ENCODE measurements at regions not wholly inside any gene's neighbourhood (a gene's known extent, or its start where the extent isn't known, plus 50 kb on each side); places are given as distances from the start of the nearest gene placed in this dataset.

GRCh38 chr10:44848211-44848610, 62.9 kb upstream of the TMEM72 start:
- Histone ChIP-seq H3K27me3 (ENCODE audit: control insufficient read depth, insufficient read depth, low read length) (no peaks in the 10 kb centered on the region), H3K4me1 (ENCODE audit: control insufficient read depth, extremely low read depth, insufficient read depth, low read length) (no peaks in the 10 kb centered on the region), H3K9ac (ENCODE audit: insufficient read depth, low read length) (no peak overlapping the region), H4K20me1 (ENCODE audit: control insufficient read depth, extremely low read depth, insufficient read depth, low read length) (no peaks in the 10 kb centered on the region), H3K4me3 (replicated peaks in 1 of 4; ENCODE audit: control extremely low read depth in 1 of 4, insufficient read depth in 1 of 4, low read depth in 3 of 4, low read length in 4 of 4) (no peak overlapping the region), H2AFZ (ENCODE audit: low read length) (no peak overlapping the region), H3K36me3 (ENCODE audit: control insufficient read depth, insufficient read depth, low read length) (no peaks in the 10 kb centered on the region), H3K9me3 (ENCODE audit: control insufficient read depth, insufficient read depth, low read depth, low read length) (no peaks in the 10 kb centered on the region), H3K4me2 (ENCODE audit: extremely low read depth, insufficient read depth, low read length) (no peak overlapping the region), H3K79me2 (ENCODE audit: control insufficient read depth, insufficient read depth, low read length) (no peaks in the 10 kb centered on the region), H3K27ac (ENCODE audit: insufficient read depth, low read length) (no peak overlapping the region)
- TF ChIP-seq CTCF (conservative IDR thresholded peaks at IDR 0.05 in 1 of 2, IDR thresholded peaks at IDR 0.05 in 1 of 2; ENCODE audit: low read depth in 1 of 2, low read length in 2 of 2) (no peak), EZH2 (IDR thresholded peaks at IDR 0.05; ENCODE audit: low read length, missing control alignments) (no peak)
- no peak for DNase-seq (ENCODE audit: low read depth in 2 of 2)

GRCh38 chr10:44849936-44850335, 61.2 kb upstream of the TMEM72 start:
- TF ChIP-seq EZH2 (IDR thresholded peaks at IDR 0.05; ENCODE audit: low read length, missing control alignments): no peak
- no peak for TF ChIP-seq CTCF (conservative IDR thresholded peaks at IDR 0.05 in 1 of 2, IDR thresholded peaks at IDR 0.05 in 1 of 2; ENCODE audit: low read depth in 1 of 2, low read length in 2 of 2)
- no peaks in the 10 kb centered on the region for H4K20me1 ChIP-seq (ENCODE audit: control insufficient read depth, extremely low read depth, insufficient read depth, low read length)
- no peaks in the 10 kb centered on the region for H3K9me3 ChIP-seq (ENCODE audit: control insufficient read depth, insufficient read depth, low read depth, low read length)
- H3K4me2 ChIP-seq (ENCODE audit: extremely low read depth, insufficient read depth, low read length): no peak overlapping the region
- no peaks in the 10 kb centered on the region for H3K27me3 ChIP-seq (ENCODE audit: control insufficient read depth, insufficient read depth, low read length)
- no peak overlapping the region for H3K27ac ChIP-seq (ENCODE audit: insufficient read depth, low read length)
- no peak overlapping the region for H3K4me3 ChIP-seq (replicated peaks in 1 of 4; ENCODE audit: control extremely low read depth in 1 of 4, insufficient read depth in 1 of 4, low read depth in 3 of 4, low read length in 4 of 4)
- no peaks in the 10 kb centered on the region for H3K79me2 ChIP-seq (ENCODE audit: control insufficient read depth, insufficient read depth, low read length)
- no peak overlapping the region for H2AFZ ChIP-seq (ENCODE audit: low read length)
- no peaks in the 10 kb centered on the region for H3K36me3 ChIP-seq (ENCODE audit: control insufficient read depth, insufficient read depth, low read length)
- DNase-seq (ENCODE audit: low read depth in 2 of 2): no peak
- no peaks in the 10 kb centered on the region for H3K4me1 ChIP-seq (ENCODE audit: control insufficient read depth, extremely low read depth, insufficient read depth, low read length)
- H3K9ac ChIP-seq (ENCODE audit: insufficient read depth, low read length): no peak overlapping the region

GRCh38 chr10:44850356-44850934, 60.7 kb upstream of the TMEM72 start:
- H3K36me3 ChIP-seq (ENCODE audit: control insufficient read depth, insufficient read depth, low read length): no peaks in the 10 kb centered on the region
- H3K4me1 ChIP-seq (ENCODE audit: control insufficient read depth, extremely low read depth, insufficient read depth, low read length): no peaks in the 10 kb centered on the region
- no peak overlapping the region for H3K4me2 ChIP-seq (ENCODE audit: extremely low read depth, insufficient read depth, low read length)
- H2AFZ ChIP-seq (ENCODE audit: low read length): no peak overlapping the region
- no peak for DNase-seq (ENCODE audit: low read depth in 2 of 2)
- H3K27me3 ChIP-seq (ENCODE audit: control insufficient read depth, insufficient read depth, low read length): no peaks in the 10 kb centered on the region
- no peaks in the 10 kb centered on the region for H3K9me3 ChIP-seq (ENCODE audit: control insufficient read depth, insufficient read depth, low read depth, low read length)
- TF ChIP-seq CTCF (conservative IDR thresholded peaks at IDR 0.05 in 1 of 2, IDR thresholded peaks at IDR 0.05 in 1 of 2; ENCODE audit: low read depth in 1 of 2, low read length in 2 of 2): no peak
- no peak for TF ChIP-seq EZH2 (IDR thresholded peaks at IDR 0.05; ENCODE audit: low read length, missing control alignments)
- H3K79me2 ChIP-seq (ENCODE audit: control insufficient read depth, insufficient read depth, low read length): no peaks in the 10 kb centered on the region
- H4K20me1 ChIP-seq (ENCODE audit: control insufficient read depth, extremely low read depth, insufficient read depth, low read length): no peaks in the 10 kb centered on the region
- no peak overlapping the region for H3K9ac ChIP-seq (ENCODE audit: insufficient read depth, low read length)
- H3K4me3 ChIP-seq (replicated peaks in 1 of 4; ENCODE audit: control extremely low read depth in 1 of 4, insufficient read depth in 1 of 4, low read depth in 3 of 4, low read length in 4 of 4): no peak overlapping the region
- H3K27ac ChIP-seq (ENCODE audit: insufficient read depth, low read length): no peak overlapping the region
